RWPE1 (cell line): ENCODE measurements at regions not wholly inside any gene's neighbourhood (a gene's known extent, or its start where the extent isn't known, plus 50 kb on each side); places are given as distances from the start of the nearest gene placed in this dataset.
A peak's percentile ranks its signal among the peaks of the same experiment; 100 is the strongest.

Source experiments
- CTCF ChIA-PET: fragments of 350-600 bp; sonication (Branson Sonifier 250); formaldehyde crosslinking; extraction: SDS; loops from one replicate; lab custom pipeline; 2021; lab: Yijun Ruan, JAX
- POLR2A ChIA-PET: fragments of 400-600 bp; formaldehyde crosslinking; extraction: SDS; loops from one replicate; lab custom pipeline; 2020; ENCODE audit warnings: antibody characterized with exemption; ENCODE audit not compliant: low non-redundant PET; lab: Yijun Ruan, JAX
- DNase-seq: peaks from one replicate; pipeline ENCODE4 v3.0.0; 2012; ENCODE audit warnings: low spot score
- H3K27ac ChIP-seq: fragments of 450-650 bp; 2 replicates; pipeline ENCODE4 v1.5.1; 2017
- TF ChIP-seq, protein P1 (sequence below): fragments of 450-650 bp; conservative IDR thresholded peaks from 2 replicates; pipeline ENCODE4 v1.5.1; 2017; ENCODE audit warnings: low read depth, mild to moderate bottlenecking

- ChIA-PET POLR2A (interaction anchor here (0.6 kb wide), 1 partner anchor 1652 kb away, joined by 3 read pairs; no protein-coding TSS in a partner anchor), CTCF (no interaction called here)
- H3K27ac ChIP-seq, result no peak overlapping the region
- DNase-seq, result no peak
- TF ChIP-seq, protein P1, sequence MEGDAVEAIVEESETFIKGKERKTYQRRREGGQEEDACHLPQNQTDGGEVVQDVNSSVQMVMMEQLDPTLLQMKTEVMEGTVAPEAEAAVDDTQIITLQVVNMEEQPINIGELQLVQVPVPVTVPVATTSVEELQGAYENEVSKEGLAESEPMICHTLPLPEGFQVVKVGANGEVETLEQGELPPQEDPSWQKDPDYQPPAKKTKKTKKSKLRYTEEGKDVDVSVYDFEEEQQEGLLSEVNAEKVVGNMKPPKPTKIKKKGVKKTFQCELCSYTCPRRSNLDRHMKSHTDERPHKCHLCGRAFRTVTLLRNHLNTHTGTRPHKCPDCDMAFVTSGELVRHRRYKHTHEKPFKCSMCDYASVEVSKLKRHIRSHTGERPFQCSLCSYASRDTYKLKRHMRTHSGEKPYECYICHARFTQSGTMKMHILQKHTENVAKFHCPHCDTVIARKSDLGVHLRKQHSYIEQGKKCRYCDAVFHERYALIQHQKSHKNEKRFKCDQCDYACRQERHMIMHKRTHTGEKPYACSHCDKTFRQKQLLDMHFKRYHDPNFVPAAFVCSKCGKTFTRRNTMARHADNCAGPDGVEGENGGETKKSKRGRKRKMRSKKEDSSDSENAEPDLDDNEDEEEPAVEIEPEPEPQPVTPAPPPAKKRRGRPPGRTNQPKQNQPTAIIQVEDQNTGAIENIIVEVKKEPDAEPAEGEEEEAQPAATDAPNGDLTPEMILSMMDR, result no peak
Observed at GRCh38 chr3:43185983-43186314, 80.1 kb upstream of the POMGNT2 start.

DNA sequence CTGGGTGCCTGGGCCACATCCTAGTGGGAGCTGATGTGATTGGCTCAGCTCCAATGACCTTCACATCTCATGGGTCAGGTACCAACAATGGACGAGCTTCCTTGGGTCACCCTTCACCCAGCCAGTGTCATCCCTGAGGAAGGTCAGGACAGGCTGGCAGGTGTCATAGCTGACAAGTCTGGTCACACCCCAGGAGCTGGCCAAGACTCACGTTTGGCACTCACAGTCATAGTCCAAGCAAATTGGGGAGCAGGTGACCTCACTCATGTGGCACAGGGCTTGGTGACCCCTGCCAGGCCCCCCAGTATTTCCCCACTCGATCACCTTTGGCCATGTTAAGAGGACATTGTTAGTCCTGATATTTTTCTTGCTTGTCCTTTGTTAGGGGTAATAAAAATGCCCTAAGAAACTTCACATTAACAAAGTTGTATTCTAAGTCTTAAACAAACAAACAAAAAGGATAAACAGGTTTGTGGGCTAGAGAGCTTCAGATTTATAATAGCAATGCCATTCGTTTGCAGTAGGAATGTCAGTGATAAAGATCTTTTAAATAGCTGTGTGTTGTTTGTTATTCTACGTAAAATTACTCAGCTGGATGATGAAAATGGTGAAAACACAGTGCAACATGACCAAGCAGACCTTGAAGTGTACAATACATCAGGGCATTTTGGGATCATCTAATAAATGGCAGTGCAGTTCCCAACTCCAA lies 79.5 kb upstream of the POMGNT2 start:
- ChIA-PET POLR2A (no interaction called here), CTCF (no interaction called here)
- H3K27ac ChIP-seq, result no peak overlapping the region
- DNase-seq, result no peak
- TF ChIP-seq, protein P1, result no peak

GRCh38 chr3:43183456-43183855 lies 77.6 kb upstream of the POMGNT2 start:
- ChIA-PET CTCF (no interaction called here), POLR2A (no interaction called here)
- no peak for DNase-seq
- TF ChIP-seq, protein P1, result no peak
- no peak overlapping the region for H3K27ac ChIP-seq

DNA sequence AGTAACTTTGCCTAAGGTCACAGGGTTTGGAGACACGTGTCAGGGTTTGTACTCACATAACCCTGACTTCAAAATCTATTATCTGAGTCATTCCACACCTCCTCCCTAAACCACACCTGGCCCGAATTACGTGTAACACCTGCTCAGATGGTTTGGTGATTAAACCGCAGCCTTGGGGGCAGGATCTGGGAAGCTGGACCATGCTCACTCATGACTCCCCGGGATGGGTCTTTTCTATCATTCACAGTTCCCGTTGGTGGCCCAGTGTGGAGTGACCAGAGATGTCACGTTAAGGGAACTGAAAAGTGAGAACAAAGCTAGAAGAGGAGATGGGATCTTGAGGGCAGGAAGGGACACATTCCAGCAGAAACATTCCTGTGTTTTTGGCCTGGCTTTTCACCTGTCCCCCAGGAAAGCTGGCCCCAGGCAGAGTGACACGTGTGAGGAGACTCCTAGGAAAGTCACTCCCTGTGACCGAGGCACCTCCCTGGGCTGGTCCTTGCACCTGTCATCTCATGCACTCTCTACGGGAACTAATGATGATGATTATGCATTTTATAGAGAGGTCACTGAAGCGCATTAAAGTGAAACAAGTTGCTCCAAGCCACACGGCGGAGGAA lies 75.4 kb upstream of the POMGNT2 start:
- peak overlapping the region; percentile 95 for H3K27ac ChIP-seq
- TF ChIP-seq, protein P1, result no peak
- ChIA-PET POLR2A (no interaction called here), CTCF (interaction anchor here (0.6 kb wide), 1 partner anchor 42 kb away, joined by 3 read pairs; no protein-coding TSS in a partner anchor)
- DNase-seq, result peak; percentile 82

- ChIA-PET CTCF (no interaction called here), POLR2A (no interaction called here)
- TF ChIP-seq, protein P1, result no peak
- H3K27ac ChIP-seq, result peak overlapping the region; percentile 95
- no peak for DNase-seq
Observed at GRCh38 chr3:43180694-43181093, 74.8 kb upstream of the POMGNT2 start.

GRCh38 chr3:43180027-43180426 lies 74.1 kb upstream of the POMGNT2 start:
- ChIA-PET CTCF (interaction anchor here (0.6 kb wide), 1 partner anchor 675 kb away, joined by 3 read pairs; no protein-coding TSS in a partner anchor), POLR2A (no interaction called here)
- H3K27ac ChIP-seq, result peak overlapping the region; percentile 95
- peak; percentile 83 for DNase-seq
- TF ChIP-seq, protein P1, result no peak
